Epidermal melanocyte (primary cell): ENCODE measurements at regions not wholly inside any gene's neighbourhood (a gene's known extent, or its start where the extent isn't known, plus 50 kb on each side); places are given as distances from the start of the nearest gene placed in this dataset.

ENCODE experiments used
- DNase-seq: peaks from one replicate; pipeline ENCODE4 v3.0.0; 2011; ENCODE audit warnings: low spot score; ENCODE audit not compliant: insufficient read length

DNA sequence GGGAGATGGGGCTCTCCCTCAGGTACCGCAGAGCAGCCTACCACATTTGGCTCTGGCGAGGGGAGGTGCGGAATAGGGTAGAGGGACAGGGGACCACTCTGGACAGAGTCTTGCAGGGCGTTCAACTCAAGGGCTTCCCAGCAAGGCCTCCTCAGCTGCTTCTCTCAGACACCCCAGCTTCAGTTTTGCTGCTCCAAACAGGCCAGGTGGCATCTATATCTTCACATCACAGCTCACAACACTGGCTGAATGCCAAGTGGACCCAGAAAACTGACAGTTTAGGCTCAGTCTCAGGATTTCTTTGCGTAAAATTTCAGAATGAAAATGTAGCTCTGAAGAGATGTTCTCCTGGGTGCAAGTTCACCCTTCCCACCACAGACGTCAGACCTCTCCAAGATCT, 592.6 kb upstream of the ADAMTS16 start:
- DNase-seq: no peak

DNA sequence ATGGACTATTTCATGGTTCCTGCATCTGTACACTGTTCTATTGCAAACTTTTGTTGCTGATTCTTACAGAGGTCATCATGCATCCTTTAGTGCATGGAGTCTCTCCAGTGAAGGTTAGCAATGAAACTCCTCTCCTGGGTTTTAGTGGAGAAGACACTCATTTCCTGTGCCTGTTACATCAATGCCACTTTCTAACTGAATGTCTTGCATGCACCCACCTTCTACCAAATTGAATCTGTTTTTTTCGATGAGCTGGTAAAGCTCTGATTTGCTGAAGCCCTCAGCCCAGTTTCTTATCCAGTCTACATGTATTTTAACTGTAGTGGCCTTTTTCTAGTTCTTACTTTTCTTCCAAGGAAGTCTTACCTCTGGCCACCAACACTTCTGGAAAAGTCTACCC, 591.8 kb upstream of the ADAMTS16 start:
- no peak for DNase-seq

- DNase-seq: no peak
These were observed 590.8 kb upstream of the ADAMTS16 start for GRCh38 chr5:4549351-4549750.

GRCh38 chr5:4551034-4551433, 589.1 kb upstream of the ADAMTS16 start:
- no peak for DNase-seq

- no peak for DNase-seq
These were observed 587.0 kb upstream of the ADAMTS16 start for GRCh38 chr5:4553130-4553529.

DNA sequence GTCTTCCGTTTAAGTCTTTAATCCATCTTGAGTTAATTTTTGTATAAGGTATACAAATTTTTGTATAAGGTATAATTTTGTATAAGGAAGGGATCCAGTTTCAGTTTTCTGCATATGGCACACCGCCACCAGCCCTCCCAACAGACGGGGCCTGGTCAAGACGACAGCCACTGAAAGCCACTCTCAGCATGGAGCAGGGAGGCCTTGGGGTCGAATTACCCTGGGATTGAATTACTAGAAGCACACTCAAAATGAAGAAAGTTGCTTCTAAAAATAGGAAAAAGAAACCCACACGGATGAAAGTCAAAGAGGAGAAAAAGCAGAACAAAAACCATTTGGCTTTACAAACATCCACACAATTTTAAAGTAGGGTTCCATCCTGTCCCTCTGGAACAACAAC, 586.2 kb upstream of the ADAMTS16 start:
- no peak for DNase-seq

DNA sequence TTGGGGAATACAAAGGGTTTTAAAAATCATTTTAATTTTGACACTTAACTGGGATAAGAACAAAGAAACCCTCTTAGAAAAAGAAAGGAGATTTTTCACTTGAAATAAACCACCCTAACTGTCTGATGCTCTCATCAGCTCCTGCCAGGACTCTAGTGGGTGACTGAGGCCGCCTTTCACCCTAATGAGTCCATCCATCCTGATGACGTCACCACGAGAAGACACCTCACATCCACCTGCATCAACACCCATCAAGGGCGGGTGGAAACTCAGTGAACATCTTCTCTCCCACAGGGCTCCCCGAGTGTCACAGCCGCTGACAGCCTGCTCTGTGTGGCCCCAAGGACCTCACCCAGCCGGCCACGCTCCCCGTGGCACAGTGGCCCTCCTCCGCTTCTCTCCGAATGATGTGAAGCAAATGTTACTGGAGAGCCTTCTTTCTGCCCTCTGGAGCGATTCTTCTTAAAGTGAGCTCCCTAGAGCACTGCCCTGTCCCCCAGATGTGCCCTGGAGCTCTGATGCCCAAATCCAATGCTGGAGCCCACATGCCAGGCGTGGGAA, 584.3 kb upstream of the ADAMTS16 start:
- DNase-seq: no peak

- no peak for DNase-seq
These were observed 578.7 kb upstream of the ADAMTS16 start for GRCh38 chr5:4561403-4561802.

- no peak for DNase-seq
These were observed 576.7 kb upstream of the ADAMTS16 start for GRCh38 chr5:4563400-4563799.

DNA sequence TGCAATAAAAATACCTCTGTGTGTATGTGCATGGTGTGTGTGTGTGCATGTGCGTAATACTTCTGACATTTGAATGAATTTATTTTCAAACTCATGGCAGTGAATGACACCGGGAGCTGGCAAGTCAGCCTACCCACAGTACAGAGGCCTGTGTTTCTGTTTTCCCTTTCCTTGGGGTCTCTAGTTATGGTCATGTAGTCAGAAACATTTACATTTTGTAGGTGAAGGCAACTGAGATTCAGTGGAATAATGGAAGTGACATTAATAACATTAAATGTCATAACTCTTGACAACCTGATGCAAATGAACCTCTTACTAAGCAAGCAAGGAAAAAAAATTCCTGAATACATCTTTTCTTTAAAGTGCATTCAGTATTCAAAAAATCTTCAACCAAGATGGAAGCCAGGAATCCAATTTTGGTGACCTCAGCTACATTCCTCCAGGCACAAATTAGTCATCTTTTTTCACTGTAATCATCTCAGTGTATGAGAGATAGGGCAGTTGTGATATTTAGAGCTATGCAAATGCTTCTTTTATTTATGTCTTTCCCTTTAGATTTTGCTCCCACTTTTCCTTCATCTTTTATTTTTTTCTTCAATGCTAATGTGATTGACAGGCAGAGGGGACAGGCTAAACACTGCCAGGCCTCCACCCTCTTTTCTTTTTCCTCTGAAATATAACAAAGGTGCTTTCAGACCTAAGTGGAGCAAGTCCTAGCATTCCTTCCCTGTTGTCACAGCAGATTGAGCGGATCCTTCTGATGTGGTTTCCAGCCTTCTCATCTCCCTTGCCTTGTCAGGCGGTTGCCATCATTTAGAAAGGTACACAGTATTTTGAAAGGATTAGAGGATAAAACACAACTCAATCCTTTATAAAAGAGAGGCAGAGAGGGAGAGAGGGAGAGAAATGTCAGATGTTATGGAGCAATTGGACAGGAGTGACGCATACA, 569.8 kb upstream of the ADAMTS16 start:
- DNase-seq: no peak

DNA sequence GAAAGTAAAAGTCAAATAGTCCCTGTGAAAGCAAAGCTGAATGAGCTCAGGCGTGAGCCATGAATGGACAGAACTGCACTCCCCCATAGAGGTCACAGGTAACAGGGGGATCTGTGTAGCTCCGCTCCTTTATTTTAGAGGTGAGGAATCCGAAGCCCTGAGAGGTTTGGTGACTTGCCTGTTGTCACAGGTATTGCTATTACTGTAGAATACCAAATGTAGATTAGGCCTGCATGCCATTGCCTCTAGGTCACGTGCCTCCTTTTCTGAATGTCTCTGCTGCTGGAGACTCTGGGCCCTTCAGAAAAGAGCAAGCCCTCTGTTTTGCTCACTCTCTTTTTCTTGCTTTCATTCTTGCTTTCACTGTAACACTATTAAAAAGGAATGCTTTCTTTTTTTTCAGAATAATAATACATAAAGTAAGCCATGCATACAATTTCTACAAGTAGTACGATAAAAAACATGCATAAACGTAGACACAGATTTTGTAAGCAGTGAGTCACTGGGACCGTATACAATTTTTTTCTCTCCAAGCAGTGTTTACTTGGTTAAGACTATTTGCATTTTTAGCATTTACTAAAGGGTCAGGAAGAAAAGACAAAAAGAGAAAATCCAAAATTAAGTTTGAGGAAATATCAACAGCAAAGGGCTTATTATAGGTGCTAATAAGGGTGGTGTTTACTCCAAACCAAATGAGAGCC, 568.7 kb upstream of the ADAMTS16 start:
- DNase-seq: no peak

GRCh38 chr5:4572311-4573100, 567.6 kb upstream of the ADAMTS16 start:
- no peak for DNase-seq

- DNase-seq: no peak
These were observed 564.5 kb upstream of the ADAMTS16 start for GRCh38 chr5:4575608-4576007.

DNA sequence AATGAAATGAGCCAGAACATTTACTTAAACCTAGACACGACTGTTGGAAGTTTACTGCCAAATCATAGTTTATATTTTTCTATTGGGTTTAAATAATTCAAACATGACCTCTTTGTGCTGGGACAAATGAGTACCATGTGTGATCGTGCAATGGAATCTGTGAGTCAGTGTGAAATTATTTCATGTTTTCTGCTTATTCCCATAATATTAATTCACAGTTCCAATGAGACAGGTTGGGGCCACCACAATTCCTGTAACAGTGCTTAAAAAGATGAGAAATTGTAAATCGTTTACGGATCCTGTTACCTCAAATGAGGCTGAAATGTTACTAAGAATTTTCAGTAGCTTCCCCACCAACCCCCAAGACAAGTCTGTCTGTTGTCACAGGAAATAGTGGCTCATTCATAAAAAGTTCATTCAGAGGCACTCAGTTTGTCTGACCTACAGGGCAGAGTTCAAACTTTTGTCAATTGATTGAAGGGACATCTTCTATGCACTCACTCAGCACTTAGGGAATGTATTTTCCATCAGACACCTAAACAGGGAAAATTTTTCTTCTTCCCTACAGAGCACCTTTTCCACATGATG, 563.9 kb upstream of the ADAMTS16 start:
- no peak for DNase-seq

GRCh38 chr5:4576908-4577307, 563.2 kb upstream of the ADAMTS16 start:
- no peak for DNase-seq

GRCh38 chr5:4579679-4580078, 560.5 kb upstream of the ADAMTS16 start:
- no peak for DNase-seq

- DNase-seq: no peak
These were observed 559.4 kb upstream of the ADAMTS16 start for GRCh38 chr5:4580772-4581171.

- DNase-seq: no peak
These were observed 558.8 kb upstream of the ADAMTS16 start for GRCh38 chr5:4581289-4581688.

- no peak for DNase-seq
These were observed 555.1 kb upstream of the ADAMTS16 start for GRCh38 chr5:4584982-4585381.

- no peak for DNase-seq
These were observed 526.7 kb upstream of the ADAMTS16 start for GRCh38 chr5:4613440-4613839.

DNA sequence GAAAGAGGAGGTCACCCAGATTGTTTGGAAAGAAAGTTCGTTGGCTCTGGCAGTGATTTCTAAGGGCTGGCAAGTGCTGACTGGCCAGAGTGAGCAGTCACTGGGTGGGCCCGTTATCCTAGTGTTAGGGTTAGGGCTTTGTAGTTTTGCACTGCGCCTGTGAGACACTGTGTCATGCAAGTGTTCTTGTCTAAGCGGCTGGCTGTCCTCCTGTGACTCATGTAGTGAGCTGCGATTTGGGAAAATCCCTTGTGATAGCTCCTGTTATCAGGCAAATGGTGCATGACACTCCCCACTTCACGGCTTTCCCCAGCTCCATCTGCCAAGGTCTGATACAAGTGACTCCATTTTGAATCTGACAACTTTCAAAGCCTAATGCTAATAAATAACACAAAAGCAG, 526.0 kb upstream of the ADAMTS16 start:
- DNase-seq: no peak
